HG03575 (cell line): ENCODE measurements at regions not wholly inside any gene's neighbourhood (a gene's known extent, or its start where the extent isn't known, plus 50 kb on each side); places are given as distances from the start of the nearest gene placed in this dataset.

Experiments used
- ATAC-seq: cut with Tn5 transposase; IDR thresholded peaks from one replicate; pipeline ENCODE4 v1.9.1; 2021; ENCODE audit not compliant: unreplicated experiment, insufficient number of reproducible peaks, low FRiP score; ENCODE audit errors: extremely low read depth

- ATAC-seq, result no peak
These were observed 142.3 kb upstream of the NRSN1 start for GRCh38 chr6:23983735-23984134.

DNA sequence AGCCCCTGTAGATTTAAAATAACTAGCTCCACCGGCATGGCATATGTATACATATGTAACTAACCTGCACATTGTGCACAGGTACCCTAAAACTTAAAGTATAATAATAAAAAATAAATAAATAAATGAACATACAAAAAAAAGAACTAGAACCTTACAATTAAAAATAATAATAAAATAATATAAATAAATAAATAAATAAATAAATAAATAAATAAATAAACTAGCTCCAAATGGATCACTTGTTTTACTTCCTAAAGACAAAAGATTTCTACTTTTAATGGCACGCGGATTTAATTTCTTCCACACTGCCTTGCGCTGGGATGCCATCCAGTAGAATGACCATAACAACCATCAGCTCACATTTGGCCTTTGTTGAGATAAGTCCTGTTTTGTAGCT is 141.0 kb upstream of the NRSN1 start:
- no peak for ATAC-seq

DNA sequence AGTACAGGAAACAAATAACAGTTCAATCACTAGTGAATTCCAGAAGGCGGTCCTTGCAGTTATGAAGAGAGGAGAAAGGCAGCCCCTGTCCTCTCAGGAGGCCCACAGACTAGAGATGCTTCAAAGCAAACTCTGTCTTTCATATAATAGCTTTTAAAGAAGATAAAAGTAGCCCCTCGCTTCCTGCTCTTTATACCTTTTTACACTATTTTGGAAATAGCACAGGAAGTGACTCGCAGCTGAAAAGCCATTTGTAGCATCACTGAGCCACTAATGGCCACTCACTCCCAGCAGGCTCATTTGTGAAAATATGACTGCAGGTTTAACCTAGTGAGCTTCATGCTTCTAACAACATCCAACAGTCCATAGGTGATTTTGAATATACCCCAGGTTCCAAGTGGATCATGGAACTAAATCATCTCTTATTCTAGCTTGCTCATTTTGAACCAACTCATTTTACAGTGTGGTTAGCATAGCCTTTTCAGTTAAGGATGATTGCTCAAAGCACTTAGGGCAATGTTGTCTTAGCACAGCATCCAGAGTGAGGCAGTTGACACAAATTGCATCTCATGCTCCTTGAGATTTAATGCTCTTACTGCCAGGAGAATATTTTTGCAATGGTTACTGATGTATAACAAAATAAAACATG is 136.0 kb upstream of the NRSN1 start:
- no peak for ATAC-seq

- no peak for ATAC-seq
These were observed 132.0 kb upstream of the NRSN1 start for GRCh38 chr6:23994013-23994412.

- ATAC-seq, result no peak
These were observed 122.0 kb upstream of the NRSN1 start for GRCh38 chr6:24004062-24004461.

DNA sequence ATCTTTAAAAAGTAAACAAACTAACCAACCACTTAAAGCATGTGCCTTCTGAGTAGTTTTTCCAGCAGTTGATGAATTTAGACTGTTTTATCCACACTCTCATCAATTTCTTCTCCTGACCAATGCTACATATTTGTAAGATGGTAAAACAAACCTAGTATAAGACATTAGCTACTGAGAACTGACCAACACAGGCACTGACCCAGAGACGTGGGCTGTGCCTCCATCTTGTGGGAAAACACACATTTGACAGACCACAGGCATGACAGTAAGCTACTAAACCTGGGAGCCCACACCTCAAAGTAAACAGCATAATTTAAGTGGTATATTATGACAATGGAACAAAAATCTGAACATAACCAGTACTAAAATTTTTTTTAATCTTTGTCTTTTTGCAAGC is 121.4 kb upstream of the NRSN1 start:
- no peak for ATAC-seq

DNA sequence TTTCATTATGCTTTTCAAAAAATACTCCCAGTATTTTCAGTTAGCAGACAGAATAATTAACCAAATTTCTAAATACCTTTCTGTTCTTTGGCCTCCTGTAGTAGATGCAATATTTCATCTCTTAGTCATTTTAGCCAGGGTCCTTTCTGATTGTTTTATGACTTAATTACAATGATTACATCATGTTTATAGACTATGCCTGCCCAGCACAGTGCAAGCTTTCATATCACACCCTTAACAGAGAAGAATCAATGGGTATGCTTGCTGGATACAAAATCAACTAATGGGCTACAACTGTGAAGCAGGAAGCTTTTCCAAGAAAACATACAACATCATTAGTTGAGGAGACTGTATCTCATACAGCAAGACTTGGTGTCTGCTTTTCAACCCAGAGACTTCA is 119.8 kb upstream of the NRSN1 start:
- no peak for ATAC-seq

DNA sequence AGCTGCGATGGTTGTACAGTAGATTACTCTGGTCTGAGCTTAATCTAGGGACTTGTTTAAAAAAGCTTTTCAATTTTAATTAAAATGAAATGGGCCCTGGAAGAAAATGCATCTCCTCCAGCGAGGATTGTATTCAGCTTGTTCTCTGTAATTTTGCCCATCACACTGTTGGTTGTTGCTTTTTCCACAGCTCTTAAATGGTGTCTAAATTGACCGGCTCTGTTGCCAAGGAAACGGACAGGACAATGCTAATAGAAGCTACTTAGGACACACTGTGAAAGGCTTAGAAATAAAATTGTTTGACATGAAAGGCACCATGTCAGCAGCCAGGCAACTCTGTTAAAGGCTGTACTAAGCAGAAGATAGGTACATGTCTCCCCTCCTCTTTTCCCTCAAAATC is 116.7 kb upstream of the NRSN1 start:
- ATAC-seq, result no peak

DNA sequence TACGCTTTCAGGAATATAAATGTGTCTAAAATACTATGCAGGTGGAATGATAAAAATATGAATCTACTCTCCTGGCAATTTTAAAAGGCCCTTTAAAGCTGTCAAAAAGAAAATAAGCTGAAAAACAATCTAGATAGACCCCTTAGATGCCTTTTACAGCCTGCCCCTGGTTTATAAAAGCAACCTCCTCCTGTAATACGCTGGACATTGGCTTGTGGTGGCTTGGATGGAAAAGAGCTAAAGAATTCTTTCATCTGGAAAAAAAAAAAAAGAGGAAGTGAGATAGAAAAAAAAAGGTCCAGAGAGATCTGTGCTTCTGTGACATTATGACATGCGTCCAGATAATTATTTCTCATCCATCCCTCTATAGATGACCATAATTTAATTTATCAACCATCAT is 115.9 kb upstream of the NRSN1 start:
- ATAC-seq, result no peak

DNA sequence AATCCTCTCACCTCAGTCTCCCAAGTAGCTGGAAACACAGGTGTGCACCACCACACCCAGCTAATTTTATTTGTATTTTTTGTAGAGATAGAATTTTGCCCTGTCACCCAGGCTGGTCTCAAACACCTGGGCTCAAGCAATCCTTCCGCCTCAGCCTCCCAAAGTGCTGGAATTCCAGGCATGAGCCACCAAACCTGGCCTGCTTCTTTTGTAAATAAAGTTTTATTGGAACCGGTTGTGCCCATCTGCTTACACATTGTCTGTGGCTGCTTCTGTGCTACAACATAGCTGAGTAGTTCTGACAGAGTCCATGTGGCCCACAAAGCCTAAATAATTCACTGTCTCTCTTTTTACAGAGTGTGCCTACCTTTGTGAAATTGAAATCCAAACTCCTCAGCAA is 109.7 kb upstream of the NRSN1 start:
- no peak for ATAC-seq

DNA sequence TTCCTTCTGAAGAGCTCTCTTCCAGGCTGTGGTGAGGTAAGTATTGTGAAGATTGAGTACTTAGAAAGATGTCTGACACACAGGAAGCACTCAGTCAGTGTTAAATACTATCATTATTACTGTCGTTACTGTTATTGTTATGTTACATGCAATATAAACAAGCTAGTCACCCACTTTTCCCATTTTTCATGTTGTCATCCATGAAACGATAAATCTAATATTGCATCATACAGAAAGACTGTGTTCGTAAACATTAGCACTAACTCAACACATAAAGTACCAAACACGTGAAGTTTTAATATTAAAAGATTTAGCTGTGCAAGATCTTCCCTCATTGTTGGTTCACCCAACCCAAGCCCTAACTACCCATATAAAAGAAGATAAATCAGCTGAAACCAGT is 109.2 kb upstream of the NRSN1 start:
- ATAC-seq, result no peak

DNA sequence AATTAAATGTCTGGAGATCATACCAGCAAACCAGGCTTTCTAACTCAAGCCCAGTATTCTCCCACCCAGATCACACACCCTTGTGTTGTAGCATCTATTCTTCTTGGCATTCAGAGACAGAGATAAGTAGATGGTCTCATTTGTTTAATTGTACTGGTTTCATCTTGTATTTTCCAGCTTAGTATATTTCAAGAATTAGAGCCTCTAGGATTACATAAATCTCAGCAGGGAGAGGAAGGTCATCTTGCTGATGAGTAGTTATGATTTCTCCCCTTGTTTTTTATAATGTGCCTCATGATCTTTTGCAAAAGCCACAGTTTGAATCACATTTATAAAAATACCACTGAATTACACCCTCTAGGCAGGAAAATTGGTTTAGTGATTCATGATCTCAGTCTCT is 106.6 kb upstream of the NRSN1 start:
- ATAC-seq, result no peak

GRCh38 chr6:24019830-24020229 is 106.2 kb upstream of the NRSN1 start:
- ATAC-seq, result no peak

GRCh38 chr6:24026050-24026449 is 100.0 kb upstream of the NRSN1 start:
- no peak for ATAC-seq

DNA sequence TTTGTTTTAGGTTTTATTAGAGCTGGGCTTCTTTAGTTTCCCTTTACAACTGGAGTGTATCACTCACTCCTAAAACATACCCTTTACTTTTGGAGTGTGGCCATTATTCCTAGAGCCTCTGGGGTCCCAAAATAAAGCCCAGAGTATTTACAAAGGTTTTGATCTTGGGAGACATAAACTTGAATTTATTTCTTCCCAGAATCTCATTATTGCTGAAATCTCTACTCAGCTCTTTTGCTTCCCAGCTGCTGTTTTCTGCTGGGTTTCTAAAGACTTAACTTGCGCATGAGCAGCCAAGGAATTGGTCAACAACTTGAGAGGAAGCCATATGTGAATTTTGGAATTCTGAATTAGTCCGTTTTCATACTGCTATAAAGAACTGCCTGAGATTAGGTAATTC is 94.5 kb upstream of the NRSN1 start:
- ATAC-seq, result no peak

GRCh38 chr6:24032896-24033688 is 92.9 kb upstream of the NRSN1 start:
- ATAC-seq, result no peak

DNA sequence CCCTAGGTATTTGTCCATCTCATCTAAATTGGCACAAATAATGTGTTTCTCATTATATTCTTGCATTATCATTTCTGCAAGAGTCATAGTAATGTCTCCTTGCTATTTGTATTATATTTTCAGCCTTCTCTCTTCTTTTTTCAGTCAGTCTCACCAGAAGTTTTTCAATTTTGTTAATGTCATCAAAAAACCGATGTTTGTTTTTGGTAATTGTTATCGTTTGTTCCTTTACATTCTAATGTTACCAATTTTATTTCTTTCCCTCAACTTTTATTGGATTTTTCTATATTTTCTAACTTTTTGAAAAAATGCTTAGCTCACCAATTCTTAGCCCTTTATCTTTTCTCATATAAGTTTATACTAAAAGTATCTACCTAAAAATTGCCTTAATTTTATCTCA is 82.2 kb upstream of the NRSN1 start:
- ATAC-seq, result no peak

- no peak for ATAC-seq
These were observed 73.9 kb upstream of the NRSN1 start for GRCh38 chr6:24051942-24052589.

DNA sequence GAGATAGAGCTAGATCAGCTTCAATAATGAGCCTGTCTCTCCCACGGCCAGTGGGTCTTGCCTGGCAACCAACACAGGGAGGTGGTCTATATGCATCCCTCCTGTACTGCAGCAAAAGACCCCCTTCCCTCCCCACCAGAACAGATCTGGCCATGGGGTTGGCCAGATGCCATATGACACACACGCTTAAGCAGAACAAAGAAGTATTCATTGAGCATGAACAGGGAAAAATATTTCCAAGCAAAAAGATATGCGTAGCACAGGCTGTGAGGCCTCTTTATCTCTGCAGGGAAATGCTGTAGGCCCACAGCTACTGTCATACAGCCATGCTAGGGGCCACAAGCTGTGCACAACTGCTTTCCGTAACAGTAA is 73.4 kb upstream of the NRSN1 start:
- no peak for ATAC-seq

GRCh38 chr6:24053057-24053456 is 73.0 kb upstream of the NRSN1 start:
- no peak for ATAC-seq
